Ramos (cell line): ENCODE measurements at regions not wholly inside any gene's neighbourhood (a gene's known extent, or its start where the extent isn't known, plus 50 kb on each side); places are given as distances from the start of the nearest gene placed in this dataset.
"Not testable (repeated sequence)": the region's sequence is repeated elsewhere in the genome, so short reads cannot be mapped to it uniquely, and the experiment has no call there.

Experiments used
- in situ Hi-C: fragments of 300-500 bp; cut with MboI; formaldehyde crosslinking; loops from one replicate; pipeline ENCODE4 v1.14.3; 2022; ENCODE audit warnings: low sequenced_read_pairs; ENCODE audit not compliant: unreplicated experiment

GRCh38 chrX:111041018-111041462, 55.0 kb upstream of the PAK3 start:
- in situ Hi-C loops: no loop called here

GRCh38 chrX:111040377-111041017, 55.5 kb upstream of the PAK3 start:
- in situ Hi-C loops: no loop called here

GRCh38 chrX:111039606-111040005, 56.4 kb upstream of the PAK3 start:
- in situ Hi-C loops: no loop called here

GRCh38 chrX:111035991-111036390, 60.0 kb upstream of the PAK3 start:
- in situ Hi-C loops: no loop called here

- in situ Hi-C loops: no loop called here
These were observed 60.7 kb upstream of the PAK3 start for GRCh38 chrX:111035256-111035655.

- in situ Hi-C loops: not testable (repeated sequence)
These were observed 73.0 kb upstream of the PAK3 start for GRCh38 chrX:111022998-111023397.

GRCh38 chrX:111020283-111020682, 75.7 kb upstream of the PAK3 start:
- in situ Hi-C loops: no loop called here

GRCh38 chrX:111013778-111014455, 82.1 kb upstream of the PAK3 start:
- in situ Hi-C loops: no loop called here

- in situ Hi-C loops: no loop called here
These were observed 85.9 kb upstream of the PAK3 start for GRCh38 chrX:111010111-111010510.

GRCh38 chrX:111009256-111009655, 86.7 kb upstream of the PAK3 start:
- in situ Hi-C loops: no loop called here

- in situ Hi-C loops: no loop called here
These were observed 87.9 kb upstream of the PAK3 start for GRCh38 chrX:111008126-111008525.

GRCh38 chrX:111007238-111007637, 88.8 kb upstream of the PAK3 start:
- in situ Hi-C loops: no loop called here

GRCh38 chrX:111006116-111006515, 89.9 kb upstream of the PAK3 start:
- in situ Hi-C loops: no loop called here

GRCh38 chrX:111005166-111005565, 90.8 kb upstream of the PAK3 start:
- in situ Hi-C loops: no loop called here

GRCh38 chrX:111003118-111003517, 92.9 kb upstream of the PAK3 start:
- in situ Hi-C loops: no loop called here

- in situ Hi-C loops: no loop called here
These were observed 103.4 kb upstream of the PAK3 start for GRCh38 chrX:110992611-110993010.

- in situ Hi-C loops: no loop called here
These were observed 106.1 kb upstream of the PAK3 start for GRCh38 chrX:110989869-110990268.

GRCh38 chrX:110989447-110989846, 106.5 kb upstream of the PAK3 start:
- in situ Hi-C loops: no loop called here

GRCh38 chrX:110987292-110987691, 108.7 kb upstream of the PAK3 start:
- in situ Hi-C loops: no loop called here

- in situ Hi-C loops: no loop called here
These were observed 110.5 kb upstream of the PAK3 start for GRCh38 chrX:110985470-110985869.

- in situ Hi-C loops: no loop called here
These were observed 113.0 kb upstream of the PAK3 start for GRCh38 chrX:110983024-110983423.

- in situ Hi-C loops: no loop called here
These were observed 129.2 kb upstream of the PAK3 start for GRCh38 chrX:110966839-110967238.
